ENCODE measurements at regions not wholly inside any gene's neighbourhood (a gene's known extent, or its start where the extent isn't known, plus 50 kb on each side); places are given as distances from the start of the nearest gene placed in this dataset.

GRCh38 chr10:109115179-109115578, 808.1 kb downstream of the XPNPEP1 start:
- no peak overlapping the region for H3K4me3 ChIP-seq
- WGBS, 4 donors, result 67 to 76% (median 69%) methylated on average over 2 of the region's 2 CpGs
- intact Hi-C loops (cut with DNase I), result no loop called here
- no peak for TF ChIP-seq CTCF (IDR thresholded peaks at IDR 0.05)
- TF ChIP-seq POLR2A (IDR thresholded peaks at IDR 0.05), result no peak
- ATAC-seq, result no peak
- no peaks in the 10 kb centered on the region for H3K36me3 ChIP-seq
- no peaks in the 10 kb centered on the region for H3K27me3 ChIP-seq
- H3K27ac ChIP-seq, result peak overlapping the region in 1 of 12 donors; percentile 28
- no peak for DNase-seq
- no peaks in the 10 kb centered on the region for H3K4me1 ChIP-seq
- H3K9me3 ChIP-seq, result peaks cover 0 to 20% (median 11%) of the 10 kb centered on the region in 12 donors

GRCh38 chr10:109114579-109114978, 808.7 kb downstream of the XPNPEP1 start:
- Histone ChIP-seq H3K27me3 (no peaks in the 10 kb centered on the region), H3K36me3 (no peaks in the 10 kb centered on the region), H3K9me3 (peaks cover 0 to 20% (median 11%) of the 10 kb centered on the region in 12 donors), H3K4me3 (no peak overlapping the region), H3K4me1 (no peaks in the 10 kb centered on the region), H3K27ac (peak overlapping the region in 1 of 12 donors; percentile 28)
- 77 to 84% (median 80%) methylated on average over 2 of the region's 2 CpGs for WGBS, 4 donors
- no peak for ATAC-seq
- no peak for TF ChIP-seq POLR2A (IDR thresholded peaks at IDR 0.05)
- TF ChIP-seq CTCF (IDR thresholded peaks at IDR 0.05), result no peak
- intact Hi-C loops (cut with DNase I), result no loop called here
- no peak for DNase-seq

- ATAC-seq, result no peak
- no peak for DNase-seq
- no peak for TF ChIP-seq POLR2A (IDR thresholded peaks at IDR 0.05)
- no peak for TF ChIP-seq CTCF (IDR thresholded peaks at IDR 0.05)
- Histone ChIP-seq H3K27ac (no peak overlapping the region), H3K4me1 (no peaks in the 10 kb centered on the region), H3K36me3 (no peaks in the 10 kb centered on the region), H3K9me3 (no peaks in the 10 kb centered on the region), H3K4me3 (no peak overlapping the region), H3K27me3 (no peaks in the 10 kb centered on the region)
- intact Hi-C loops (cut with DNase I), result no loop called here
Observed at GRCh38 chr10:109106604-109107003, 816.7 kb downstream of the XPNPEP1 start.

- WGBS, 4 donors, result 75 to 84% (median 79%) methylated on average over 2 of the region's 2 CpGs
Observed at GRCh38 chr10:109105725-109106124, 817.6 kb downstream of the XPNPEP1 start.

More at GRCh38 chr10:109105725-109106124, 817.6 kb downstream of the XPNPEP1 start:
- DNase-seq (no peak), ATAC-seq (no peak)
- Histone ChIP-seq H3K27me3 (no peaks in the 10 kb centered on the region), H3K27ac (no peak overlapping the region), H3K4me1 (no peaks in the 10 kb centered on the region), H3K4me3 (no peak overlapping the region), H3K36me3 (no peaks in the 10 kb centered on the region), H3K9me3 (no peaks in the 10 kb centered on the region)
- TF ChIP-seq CTCF (IDR thresholded peaks at IDR 0.05) (no peak), POLR2A (IDR thresholded peaks at IDR 0.05) (no peak)
- intact Hi-C loops (cut with DNase I), result no loop called here

All from heart left ventricle (tissue), 16 donors.